H9 (cell line): ENCODE measurements at regions not wholly inside any gene's neighbourhood (a gene's known extent, or its start where the extent isn't known, plus 50 kb on each side); places are given as distances from the start of the nearest gene placed in this dataset.

Experiments used
- DNase-seq: peaks from one replicate; pipeline ENCODE4 v3.0.0-alpha.2; 2017
- H2AFZ ChIP-seq: one replicate; pipeline ENCODE4 v1.6.1; 2013; ENCODE audit warnings: mild to moderate bottlenecking, low read length, control low read depth, moderate library complexity
- H2AK5ac ChIP-seq: 2 replicates; pipeline ENCODE4 v1.6.1; 2013; ENCODE audit warnings: low read length, control low read depth, mixed read lengths; ENCODE audit not compliant: insufficient read length
- H2BK120ac ChIP-seq: one replicate; pipeline ENCODE4 v1.6.1; 2013; ENCODE audit warnings: low read depth, mild to moderate bottlenecking, low read length, control low read depth, inconsistent platforms; ENCODE audit not compliant: poor library complexity, severe bottlenecking
- H2BK12ac ChIP-seq: 2 replicates; pipeline ENCODE4 v1.6.1; 2013; ENCODE audit warnings: low read length, control low read depth, mixed read lengths, low read depth; ENCODE audit not compliant: insufficient read length
- H2BK15ac ChIP-seq: 2 replicates; pipeline ENCODE4 v1.6.1; 2013; ENCODE audit warnings: low read depth, low read length, control low read depth
- H2BK20ac ChIP-seq: one replicate; pipeline ENCODE4 v1.6.1; 2013; ENCODE audit warnings: low read depth, mild to moderate bottlenecking, low read length, control low read depth, inconsistent platforms; ENCODE audit not compliant: poor library complexity, severe bottlenecking
- H2BK5ac ChIP-seq: 2 replicates; pipeline ENCODE4 v1.6.1; 2013; ENCODE audit warnings: low read length, control low read depth, mixed read lengths; ENCODE audit not compliant: insufficient read length
- H3K14ac ChIP-seq: 2 replicates; pipeline ENCODE4 v1.6.1; 2013; ENCODE audit warnings: low read length, control low read depth; ENCODE audit not compliant: insufficient read depth
- H3K18ac ChIP-seq: 2 replicates; pipeline ENCODE4 v1.6.1; 2013; ENCODE audit warnings: low read depth, mild to moderate bottlenecking, mixed read lengths, low read length, control low read depth; ENCODE audit not compliant: insufficient read length
- H3K23ac ChIP-seq: 2 replicates; pipeline ENCODE4 v1.6.1; 2013; ENCODE audit warnings: low read length, control low read depth, mixed read lengths, low read depth; ENCODE audit not compliant: insufficient read length
- H3K23me2 ChIP-seq: 2 replicates; pipeline ENCODE4 v1.6.1; 2013; ENCODE audit warnings: low read depth, mild to moderate bottlenecking, mixed read lengths, low read length, control low read depth; ENCODE audit not compliant: insufficient read length, poor library complexity, severe bottlenecking
- H3K27ac ChIP-seq: 2 replicates; pipeline ENCODE4 v1.5.1; 2013; ENCODE audit warnings: low read length, control low read depth, mixed read lengths, low read depth; ENCODE audit not compliant: insufficient read length
- H3K27me3 ChIP-seq: 2 replicates; pipeline ENCODE4 v1.6.1; 2013; ENCODE audit warnings: low read length, control low read depth, inconsistent platforms; ENCODE audit not compliant: insufficient read depth
- H3K4ac ChIP-seq: 2 replicates; pipeline ENCODE4 v1.6.1; 2013; ENCODE audit warnings: low read depth, mild to moderate bottlenecking, control low read depth, inconsistent platforms, low read length, moderate library complexity
- H3K4me1 ChIP-seq: 2 replicates; pipeline ENCODE4 v1.6.1; 2013; ENCODE audit warnings: low read length, control low read depth, inconsistent platforms; ENCODE audit not compliant: insufficient read depth
- H3K4me2 ChIP-seq: 2 replicates; pipeline ENCODE4 v1.6.1; 2013; ENCODE audit warnings: low read length, control low read depth, mixed read lengths; ENCODE audit not compliant: insufficient read length, insufficient read depth
- H3K56ac ChIP-seq: 2 replicates; pipeline ENCODE4 v1.6.1; 2013; ENCODE audit warnings: low read depth, mild to moderate bottlenecking, mixed read lengths, low read length, control low read depth; ENCODE audit not compliant: insufficient read length
- H3K79me1 ChIP-seq: 2 replicates; pipeline ENCODE4 v1.6.1; 2013; ENCODE audit warnings: low read depth, mild to moderate bottlenecking, moderate library complexity, low read length, control low read depth, inconsistent platforms; ENCODE audit not compliant: insufficient read depth, poor library complexity, severe bottlenecking
- H3K79me2 ChIP-seq: 2 replicates; pipeline ENCODE4 v1.6.1; 2013; ENCODE audit warnings: low read length, control low read depth, inconsistent platforms; ENCODE audit not compliant: insufficient read depth
- H3K9ac ChIP-seq: 2 replicates; pipeline ENCODE4 v1.6.1; 2013; ENCODE audit warnings: low read length, control low read depth, mixed read lengths; ENCODE audit not compliant: insufficient read length; ENCODE audit errors: extremely low read depth
- H3K9me3 ChIP-seq: one replicate; pipeline ENCODE4 v1.6.1; 2013; ENCODE audit warnings: low read depth, low read length, inconsistent platforms; ENCODE audit not compliant: control insufficient read depth
- H3T11ph ChIP-seq: one replicate; pipeline ENCODE4 v1.6.1; 2013; ENCODE audit warnings: mild to moderate bottlenecking, low read length, control low read depth, inconsistent platforms
- H4K20me1 ChIP-seq: one replicate; pipeline ENCODE4 v1.6.1; 2013; ENCODE audit not compliant: control insufficient read depth, insufficient read length, insufficient read depth
- H4K5ac ChIP-seq: 2 replicates; pipeline ENCODE4 v1.6.1; 2013; ENCODE audit warnings: low read depth, mild to moderate bottlenecking, mixed read lengths, low read length, control low read depth; ENCODE audit not compliant: insufficient read length
- H4K8ac ChIP-seq: replicated peaks from 2 replicates; pipeline ENCODE4 v1.6.1; 2013; ENCODE audit warnings: low read length, control low read depth, mixed read lengths, low read depth; ENCODE audit not compliant: insufficient read length
- H4K91ac ChIP-seq: 2 replicates; pipeline ENCODE4 v1.6.1; 2013; ENCODE audit warnings: low read depth, mild to moderate bottlenecking, moderate library complexity, mixed read lengths, low read length, control low read depth; ENCODE audit not compliant: insufficient read length
- H3K27ac Mint-ChIP-seq, 3 experiments: 2 replicates in 2 of 3; 3 replicates in 1 of 3; pipeline ENCODE4 v1.8.0; 2020 to 2021; ENCODE audit warnings: mixed read lengths in 3 of 3, mild to moderate bottlenecking in 1 of 3, moderate library complexity in 1 of 3
- H3K27me3 Mint-ChIP-seq: 2 replicates; pipeline ENCODE4 v1.8.0; 2021; ENCODE audit warnings: low read depth, mild to moderate bottlenecking, moderate library complexity, mixed read lengths
- H3K36me3 Mint-ChIP-seq, 3 experiments: 2 replicates in 2 of 3; 3 replicates in 1 of 3; pipeline ENCODE4 v1.8.0; 2020 to 2021; ENCODE audit warnings: low read depth in 3 of 3, mixed read lengths in 3 of 3; ENCODE audit not compliant: insufficient read depth in 1 of 3
- H3K4me1 Mint-ChIP-seq, 2 experiments: 2 replicates each; pipeline ENCODE4 v1.8.0; 2020; ENCODE audit warnings: mixed read lengths in 2 of 2
- H3K4me3 Mint-ChIP-seq, 2 experiments: 2 replicates in 1 of 2; 3 replicates in 1 of 2; pipeline ENCODE4 v1.8.0; 2020 to 2021; ENCODE audit warnings: mild to moderate bottlenecking in 2 of 2, mixed read lengths in 2 of 2, moderate library complexity in 1 of 2
- H3K9me3 Mint-ChIP-seq, 2 experiments: 2 replicates in 1 of 2; 3 replicates in 1 of 2; pipeline ENCODE4 v1.8.0; 2020; ENCODE audit warnings: mild to moderate bottlenecking in 2 of 2, mixed read lengths in 2 of 2, moderate library complexity in 1 of 2
- WGBS: extraction: QIAGEN DNeasy Blood & Tissue Kit; methylation state at CpG from one replicate; pipeline ENCODE4 v1.1.7; 2013; ENCODE audit warnings: missing lambda C conversion rate, low lambda C conversion rate, mixed read lengths; ENCODE audit not compliant: insufficient read length; ENCODE audit errors: extremely low coverage; 5-methylcytosine and 5-hydroxymethylcytosine counted together
- TF ChIP-seq, protein P1 (sequence below): fragments of 200-600 bp; sonication (generic); conservative IDR thresholded peaks from 3 replicates; pipeline ENCODE4 v1.8.0; 2021; ENCODE audit warnings: antibody characterized with exemption, mild to moderate bottlenecking

DNA sequence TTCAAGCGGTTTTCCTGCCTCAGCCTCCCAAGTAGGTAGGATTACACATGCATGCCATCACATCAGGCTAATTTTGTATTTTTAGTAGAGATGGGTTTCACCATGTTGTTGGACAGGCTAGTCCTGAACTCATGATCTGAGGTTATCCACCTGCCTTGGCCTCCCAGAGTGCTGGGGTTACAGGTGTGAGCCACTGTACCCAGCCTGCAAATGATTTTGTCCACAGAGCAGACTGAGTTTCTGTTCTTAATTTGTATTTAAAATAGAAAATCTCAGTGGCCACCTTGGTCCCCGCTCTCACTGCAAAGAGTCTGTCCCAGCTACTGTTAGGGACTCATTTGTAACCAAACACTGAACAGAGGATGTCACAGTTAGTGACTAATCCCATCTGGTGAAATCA is 415.7 kb upstream of the RBFOX1 start:
- no peak overlapping the region for H3K23ac ChIP-seq
- no peak overlapping the region for H3K18ac ChIP-seq
- no peak overlapping the region for H2BK15ac ChIP-seq
- no peaks in the 10 kb centered on the region for H3K4me1 ChIP-seq
- TF ChIP-seq, protein P1, sequence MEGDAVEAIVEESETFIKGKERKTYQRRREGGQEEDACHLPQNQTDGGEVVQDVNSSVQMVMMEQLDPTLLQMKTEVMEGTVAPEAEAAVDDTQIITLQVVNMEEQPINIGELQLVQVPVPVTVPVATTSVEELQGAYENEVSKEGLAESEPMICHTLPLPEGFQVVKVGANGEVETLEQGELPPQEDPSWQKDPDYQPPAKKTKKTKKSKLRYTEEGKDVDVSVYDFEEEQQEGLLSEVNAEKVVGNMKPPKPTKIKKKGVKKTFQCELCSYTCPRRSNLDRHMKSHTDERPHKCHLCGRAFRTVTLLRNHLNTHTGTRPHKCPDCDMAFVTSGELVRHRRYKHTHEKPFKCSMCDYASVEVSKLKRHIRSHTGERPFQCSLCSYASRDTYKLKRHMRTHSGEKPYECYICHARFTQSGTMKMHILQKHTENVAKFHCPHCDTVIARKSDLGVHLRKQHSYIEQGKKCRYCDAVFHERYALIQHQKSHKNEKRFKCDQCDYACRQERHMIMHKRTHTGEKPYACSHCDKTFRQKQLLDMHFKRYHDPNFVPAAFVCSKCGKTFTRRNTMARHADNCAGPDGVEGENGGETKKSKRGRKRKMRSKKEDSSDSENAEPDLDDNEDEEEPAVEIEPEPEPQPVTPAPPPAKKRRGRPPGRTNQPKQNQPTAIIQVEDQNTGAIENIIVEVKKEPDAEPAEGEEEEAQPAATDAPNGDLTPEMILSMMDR: no peak
- no peak overlapping the region for H2AFZ ChIP-seq
- H3T11ph ChIP-seq: no peak overlapping the region
- H3K4ac ChIP-seq: no peak overlapping the region
- DNase-seq: no peak
- Mint-ChIP-seq H3K4me3 (no peak overlapping the region), H3K36me3 (no peaks in the 10 kb centered on the region), H3K27ac (no peak overlapping the region), H3K27me3 (peaks cover 8% of the 10 kb centered on the region), H3K4me1 (peaks cover 0 to 3% of the 10 kb centered on the region in 2 experiments; a peak in 2 of 4 replicates), H3K9me3 (0 out of 5 replicates have a peak, but pooled peaks cover 0 to 5% of the 10 kb centered on the region in 2 experiments)
- no peaks in the 10 kb centered on the region for H3K9me3 ChIP-seq
- no peaks in the 10 kb centered on the region for H3K27me3 ChIP-seq
- no peak overlapping the region for H2AK5ac ChIP-seq
- H3K79me1 ChIP-seq: no peaks in the 10 kb centered on the region
- no peak overlapping the region for H3K14ac ChIP-seq
- H2BK120ac ChIP-seq: no peak overlapping the region
- no peak overlapping the region for H2BK20ac ChIP-seq
- no peak overlapping the region for H3K4me2 ChIP-seq
- no peak overlapping the region for H4K8ac ChIP-seq
- H3K27ac ChIP-seq: no peak overlapping the region
- no peak overlapping the region for H4K91ac ChIP-seq
- no peaks in the 10 kb centered on the region for H3K79me2 ChIP-seq
- H3K56ac ChIP-seq: no peak overlapping the region
- H4K5ac ChIP-seq: no peak overlapping the region
- no CpG with 5 or more reads among the region's 2 CpGs for WGBS
- no peaks in the 10 kb centered on the region for H4K20me1 ChIP-seq
- no peak overlapping the region for H3K9ac ChIP-seq
- H3K23me2 ChIP-seq: no peaks in the 10 kb centered on the region
- H2BK5ac ChIP-seq: no peak overlapping the region
- no peak overlapping the region for H2BK12ac ChIP-seq
